ENCODE measurements at regions not wholly inside any gene's neighbourhood (a gene's known extent, or its start where the extent isn't known, plus 50 kb on each side); places are given as distances from the start of the nearest gene placed in this dataset.
"Not testable (repeated sequence)": the region's sequence is repeated elsewhere in the genome, so short reads cannot be mapped to it uniquely, and the experiment has no call there.

GRCh38 chr5:28430565-28431178, 1392.3 kb upstream of the CDH9 start:
- DNase-seq (ENCODE audit: low read depth in 2 of 2) = no peak

- DNase-seq (ENCODE audit: low read depth in 2 of 2) = no peak
These were observed 1382.8 kb upstream of the CDH9 start for GRCh38 chr5:28421141-28421540.

GRCh38 chr5:28415791-28416443, 1377.5 kb upstream of the CDH9 start:
- no peak for DNase-seq (ENCODE audit: low read depth in 2 of 2)

GRCh38 chr5:28414619-28415018, 1376.2 kb upstream of the CDH9 start:
- DNase-seq (ENCODE audit: low read depth in 2 of 2) = no peak

GRCh38 chr5:28408651-28409050, 1370.3 kb upstream of the CDH9 start:
- DNase-seq (ENCODE audit: low read depth in 2 of 2) = no peak

GRCh38 chr5:28408186-28408585, 1369.8 kb upstream of the CDH9 start:
- no peak for DNase-seq (ENCODE audit: low read depth in 2 of 2)

- no peak for DNase-seq (ENCODE audit: low read depth in 2 of 2)
These were observed 1366.1 kb upstream of the CDH9 start for GRCh38 chr5:28404363-28405071.

GRCh38 chr5:28403846-28404245, 1365.5 kb upstream of the CDH9 start:
- no peak for DNase-seq (ENCODE audit: low read depth in 2 of 2)

GRCh38 chr5:28402590-28403301, 1364.4 kb upstream of the CDH9 start:
- DNase-seq (ENCODE audit: low read depth in 2 of 2) = no peak

GRCh38 chr5:28400076-28400475, 1361.7 kb upstream of the CDH9 start:
- no peak for DNase-seq (ENCODE audit: low read depth in 2 of 2)

GRCh38 chr5:28399211-28399610, 1360.8 kb upstream of the CDH9 start:
- no peak for DNase-seq (ENCODE audit: low read depth in 2 of 2)

- DNase-seq (ENCODE audit: low read depth in 2 of 2) = no peak
These were observed 1359.8 kb upstream of the CDH9 start for GRCh38 chr5:28398185-28398584.

- DNase-seq (ENCODE audit: low read depth in 2 of 2) = no peak
These were observed 1359.1 kb upstream of the CDH9 start for GRCh38 chr5:28397502-28397941.

GRCh38 chr5:28391277-28391676, 1352.9 kb upstream of the CDH9 start:
- no peak for DNase-seq (ENCODE audit: low read depth in 2 of 2)

GRCh38 chr5:28390341-28390740, 1352.0 kb upstream of the CDH9 start:
- no peak for DNase-seq (ENCODE audit: low read depth in 2 of 2)

GRCh38 chr5:28389727-28390126, 1351.3 kb upstream of the CDH9 start:
- DNase-seq (ENCODE audit: low read depth in 2 of 2) = not testable (repeated sequence)

GRCh38 chr5:28388428-28388827, 1350.0 kb upstream of the CDH9 start:
- no peak for DNase-seq (ENCODE audit: low read depth in 2 of 2)

GRCh38 chr5:28386712-28387111, 1348.3 kb upstream of the CDH9 start:
- no peak for DNase-seq (ENCODE audit: low read depth in 2 of 2)

GRCh38 chr5:28380167-28380566, 1341.8 kb upstream of the CDH9 start:
- no peak for DNase-seq (ENCODE audit: low read depth in 2 of 2)

- DNase-seq (ENCODE audit: low read depth in 2 of 2) = no peak
These were observed 1336.1 kb upstream of the CDH9 start for GRCh38 chr5:28374492-28374967.

- no peak for DNase-seq (ENCODE audit: low read depth in 2 of 2)
These were observed 1332.5 kb upstream of the CDH9 start for GRCh38 chr5:28370896-28371295.

- no peak for DNase-seq (ENCODE audit: low read depth in 2 of 2)
These were observed 1331.0 kb upstream of the CDH9 start for GRCh38 chr5:28369418-28369817.
